KMS-11 (cell line): ENCODE measurements at regions not wholly inside any gene's neighbourhood (a gene's known extent, or its start where the extent isn't known, plus 50 kb on each side); places are given as distances from the start of the nearest gene placed in this dataset.

Source experiments
- H2AFZ ChIP-seq: fragments of 200-600 bp; sonication (generic); 2 replicates; pipeline ENCODE4 v1.6.1; 2016; ENCODE audit warnings: antibody characterized with exemption, mixed run types, low read depth
- H3K27ac ChIP-seq: fragments of 200-600 bp; sonication (generic); 2 replicates; pipeline ENCODE4 v1.6.1; 2016; ENCODE audit warnings: mild to moderate bottlenecking, mixed run types
- H3K27me3 ChIP-seq: fragments of 200-600 bp; sonication (generic); 2 replicates; pipeline ENCODE4 v1.6.1; 2017; ENCODE audit warnings: mild to moderate bottlenecking, low read depth, mixed run types, moderate library complexity; ENCODE audit not compliant: insufficient read depth
- H3K36me3 ChIP-seq: fragments of 200-600 bp; sonication (generic); 2 replicates; pipeline ENCODE4 v1.6.1; 2017; ENCODE audit warnings: mild to moderate bottlenecking, mixed run types; ENCODE audit not compliant: insufficient read depth
- H3K4me1 ChIP-seq: fragments of 200-600 bp; sonication (generic); 2 replicates; pipeline ENCODE4 v1.6.1; 2016; ENCODE audit warnings: mild to moderate bottlenecking, low read depth, mixed run types; ENCODE audit not compliant: poor library complexity, severe bottlenecking
- H3K4me2 ChIP-seq: fragments of 200-600 bp; sonication (generic); 2 replicates; pipeline ENCODE4 v1.7.0; 2016; ENCODE audit warnings: mild to moderate bottlenecking, mixed run types
- H3K4me3 ChIP-seq: fragments of 200-600 bp; sonication (generic); IDR thresholded peaks from 2 replicates; pipeline ENCODE4 v1.6.1; 2017; ENCODE audit warnings: low read depth, low read length, mixed read lengths; ENCODE audit not compliant: insufficient read depth
- H3K79me2 ChIP-seq: fragments of 200-600 bp; sonication (generic); 2 replicates; pipeline ENCODE4 v1.6.1; 2016; ENCODE audit warnings: low read depth, mixed run types; ENCODE audit not compliant: insufficient read depth
- H3K9ac ChIP-seq: fragments of 200-600 bp; sonication (generic); 2 replicates; pipeline ENCODE4 v1.6.1; 2016; ENCODE audit warnings: mild to moderate bottlenecking, mixed run types
- H4K20me1 ChIP-seq: fragments of 200-600 bp; sonication (generic); 2 replicates; pipeline ENCODE4 v1.6.1; 2016; ENCODE audit warnings: mild to moderate bottlenecking, mixed run types; ENCODE audit not compliant: insufficient read depth
- TF ChIP-seq, protein P1 (sequence below): fragments of 200-600 bp; sonication (generic); conservative IDR thresholded peaks from 2 replicates; pipeline ENCODE4 v1.6.1; 2017; ENCODE audit warnings: low read depth, mild to moderate bottlenecking, antibody characterized with exemption, low read length, moderate library complexity, mixed read lengths

- Histone ChIP-seq H3K36me3 (no peaks in the 10 kb centered on the region), H3K9ac (no peak overlapping the region), H3K4me2 (no peak overlapping the region), H3K79me2 (no peaks in the 10 kb centered on the region), H3K27ac (no peak overlapping the region), H2AFZ (no peak overlapping the region), H3K27me3 (no peaks in the 10 kb centered on the region), H3K4me1 (no peaks in the 10 kb centered on the region), H4K20me1 (no peaks in the 10 kb centered on the region), H3K4me3 (no peak overlapping the region)
- TF ChIP-seq, protein P1, sequence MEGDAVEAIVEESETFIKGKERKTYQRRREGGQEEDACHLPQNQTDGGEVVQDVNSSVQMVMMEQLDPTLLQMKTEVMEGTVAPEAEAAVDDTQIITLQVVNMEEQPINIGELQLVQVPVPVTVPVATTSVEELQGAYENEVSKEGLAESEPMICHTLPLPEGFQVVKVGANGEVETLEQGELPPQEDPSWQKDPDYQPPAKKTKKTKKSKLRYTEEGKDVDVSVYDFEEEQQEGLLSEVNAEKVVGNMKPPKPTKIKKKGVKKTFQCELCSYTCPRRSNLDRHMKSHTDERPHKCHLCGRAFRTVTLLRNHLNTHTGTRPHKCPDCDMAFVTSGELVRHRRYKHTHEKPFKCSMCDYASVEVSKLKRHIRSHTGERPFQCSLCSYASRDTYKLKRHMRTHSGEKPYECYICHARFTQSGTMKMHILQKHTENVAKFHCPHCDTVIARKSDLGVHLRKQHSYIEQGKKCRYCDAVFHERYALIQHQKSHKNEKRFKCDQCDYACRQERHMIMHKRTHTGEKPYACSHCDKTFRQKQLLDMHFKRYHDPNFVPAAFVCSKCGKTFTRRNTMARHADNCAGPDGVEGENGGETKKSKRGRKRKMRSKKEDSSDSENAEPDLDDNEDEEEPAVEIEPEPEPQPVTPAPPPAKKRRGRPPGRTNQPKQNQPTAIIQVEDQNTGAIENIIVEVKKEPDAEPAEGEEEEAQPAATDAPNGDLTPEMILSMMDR, result no peak
Observed at GRCh38 chr16:64013856-64014255, 1108.0 kb downstream of the CDH11 start.

GRCh38 chr16:64012166-64012565 is 1109.7 kb downstream of the CDH11 start:
- no peaks in the 10 kb centered on the region for H4K20me1 ChIP-seq
- no peaks in the 10 kb centered on the region for H3K79me2 ChIP-seq
- TF ChIP-seq, protein P1, result no peak
- H3K4me1 ChIP-seq, result no peaks in the 10 kb centered on the region
- H3K36me3 ChIP-seq, result no peaks in the 10 kb centered on the region
- H3K4me2 ChIP-seq, result no peak overlapping the region
- H3K4me3 ChIP-seq, result no peak overlapping the region
- no peak overlapping the region for H3K27ac ChIP-seq
- H3K27me3 ChIP-seq, result no peaks in the 10 kb centered on the region
- no peak overlapping the region for H2AFZ ChIP-seq
- H3K9ac ChIP-seq, result no peak overlapping the region

DNA sequence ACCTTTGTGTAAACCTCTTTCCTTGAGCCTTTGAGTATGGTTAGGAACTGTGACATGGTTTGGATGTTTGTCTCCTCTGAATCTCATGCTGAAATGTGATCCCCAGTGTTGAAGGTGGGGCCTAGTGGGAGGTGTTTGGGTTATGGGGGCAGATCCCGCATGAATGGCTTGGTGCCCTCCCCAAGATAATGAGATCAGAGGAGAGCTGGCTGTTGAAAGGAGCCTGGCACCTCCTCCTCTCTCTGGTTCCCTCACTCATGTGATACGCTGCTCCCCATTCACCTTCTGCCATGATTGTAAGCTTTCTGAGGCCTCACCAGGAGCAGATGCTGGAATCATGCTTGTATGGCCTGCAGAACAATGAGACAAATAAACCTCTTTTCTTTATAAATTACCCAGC is 1110.2 kb downstream of the CDH11 start:
- Histone ChIP-seq H3K4me3 (no peak overlapping the region), H3K4me2 (no peak overlapping the region), H3K27ac (no peak overlapping the region), H3K4me1 (no peaks in the 10 kb centered on the region), H2AFZ (no peak overlapping the region), H3K36me3 (no peaks in the 10 kb centered on the region), H4K20me1 (no peaks in the 10 kb centered on the region), H3K79me2 (no peaks in the 10 kb centered on the region), H3K9ac (no peak overlapping the region), H3K27me3 (no peaks in the 10 kb centered on the region)
- TF ChIP-seq, protein P1, result no peak

DNA sequence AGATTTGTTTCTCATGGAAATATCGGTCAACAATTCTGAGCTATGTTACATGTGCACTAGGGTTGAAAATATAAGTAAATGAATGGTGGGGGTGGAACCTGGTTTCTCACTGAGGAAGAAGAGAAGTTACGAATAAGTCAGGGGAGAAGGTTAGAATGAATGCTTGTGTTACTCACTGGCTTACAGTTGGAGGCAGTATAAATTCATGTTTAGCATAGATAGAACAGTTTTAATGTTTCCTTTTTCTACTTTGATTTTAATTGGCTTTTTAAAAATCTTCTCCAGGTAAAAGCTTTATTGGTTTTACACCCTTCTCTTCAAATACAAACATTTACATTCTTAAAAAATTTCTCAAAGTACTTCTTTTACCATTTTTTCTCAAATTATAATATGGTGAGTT is 1113.7 kb downstream of the CDH11 start:
- Histone ChIP-seq H2AFZ (no peak overlapping the region), H3K36me3 (no peaks in the 10 kb centered on the region), H3K4me2 (no peak overlapping the region), H4K20me1 (no peaks in the 10 kb centered on the region), H3K79me2 (no peaks in the 10 kb centered on the region), H3K27me3 (no peaks in the 10 kb centered on the region), H3K4me1 (no peaks in the 10 kb centered on the region), H3K4me3 (no peak overlapping the region), H3K27ac (no peak overlapping the region), H3K9ac (no peak overlapping the region)
- TF ChIP-seq, protein P1, result no peak

GRCh38 chr16:64004116-64004515 is 1117.7 kb downstream of the CDH11 start:
- Histone ChIP-seq H3K36me3 (no peaks in the 10 kb centered on the region), H3K27me3 (no peaks in the 10 kb centered on the region), H3K4me3 (no peak overlapping the region), H3K9ac (no peak overlapping the region), H3K27ac (no peak overlapping the region), H4K20me1 (no peaks in the 10 kb centered on the region), H3K4me2 (no peak overlapping the region), H2AFZ (no peak overlapping the region), H3K79me2 (no peaks in the 10 kb centered on the region), H3K4me1 (no peaks in the 10 kb centered on the region)
- TF ChIP-seq, protein P1, result no peak
